ENCODE measurements at regions not wholly inside any gene's neighbourhood (a gene's known extent, or its start where the extent isn't known, plus 50 kb on each side); places are given as distances from the start of the nearest gene placed in this dataset.

DNA sequence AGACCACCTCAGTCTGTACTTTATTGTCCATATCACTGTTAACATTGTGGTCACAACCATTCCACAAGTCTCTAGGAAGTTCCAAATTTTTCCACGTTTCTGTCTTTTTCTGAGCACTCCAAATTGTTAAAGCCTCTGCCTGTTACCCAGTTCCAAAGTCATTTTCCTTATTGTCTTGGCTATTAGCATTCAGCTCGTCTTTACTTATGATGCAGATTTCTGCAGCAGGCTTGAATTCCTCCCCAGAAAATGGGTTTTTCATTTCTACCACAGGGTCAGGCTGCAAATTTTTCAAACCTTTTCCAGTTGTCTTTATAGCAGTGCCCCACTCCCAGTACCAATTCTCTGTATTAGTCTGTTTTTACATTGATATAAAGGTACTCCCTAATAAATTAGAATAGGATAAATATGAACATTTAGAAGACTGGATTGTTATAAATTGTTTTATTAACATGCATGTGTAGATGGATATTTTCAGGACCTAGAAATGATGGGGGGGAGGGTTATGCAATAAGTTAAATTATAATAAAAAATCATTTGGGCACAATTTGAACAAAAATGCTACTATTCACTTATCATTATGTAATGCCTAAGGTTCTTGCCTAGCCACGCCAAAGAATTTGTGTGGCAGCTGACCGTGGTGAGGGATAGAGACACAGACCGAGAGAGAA is 595.3 kb upstream of the ADGRB3 start:
- no peak for TF ChIP-seq EZH2 (IDR thresholded peaks at IDR 0.05; ENCODE audit: borderline replicate concordance, low read depth, low read length, severe bottlenecking)
- TF ChIP-seq, protein P1, sequence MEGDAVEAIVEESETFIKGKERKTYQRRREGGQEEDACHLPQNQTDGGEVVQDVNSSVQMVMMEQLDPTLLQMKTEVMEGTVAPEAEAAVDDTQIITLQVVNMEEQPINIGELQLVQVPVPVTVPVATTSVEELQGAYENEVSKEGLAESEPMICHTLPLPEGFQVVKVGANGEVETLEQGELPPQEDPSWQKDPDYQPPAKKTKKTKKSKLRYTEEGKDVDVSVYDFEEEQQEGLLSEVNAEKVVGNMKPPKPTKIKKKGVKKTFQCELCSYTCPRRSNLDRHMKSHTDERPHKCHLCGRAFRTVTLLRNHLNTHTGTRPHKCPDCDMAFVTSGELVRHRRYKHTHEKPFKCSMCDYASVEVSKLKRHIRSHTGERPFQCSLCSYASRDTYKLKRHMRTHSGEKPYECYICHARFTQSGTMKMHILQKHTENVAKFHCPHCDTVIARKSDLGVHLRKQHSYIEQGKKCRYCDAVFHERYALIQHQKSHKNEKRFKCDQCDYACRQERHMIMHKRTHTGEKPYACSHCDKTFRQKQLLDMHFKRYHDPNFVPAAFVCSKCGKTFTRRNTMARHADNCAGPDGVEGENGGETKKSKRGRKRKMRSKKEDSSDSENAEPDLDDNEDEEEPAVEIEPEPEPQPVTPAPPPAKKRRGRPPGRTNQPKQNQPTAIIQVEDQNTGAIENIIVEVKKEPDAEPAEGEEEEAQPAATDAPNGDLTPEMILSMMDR (IDR thresholded peaks at IDR 0.05; ENCODE audit: borderline replicate concordance, extremely low read depth, low read length, poor library complexity, severe bottlenecking), result no peak
- Histone ChIP-seq H3K27me3 (ENCODE audit: insufficient read depth, low read length, poor library complexity) (no peaks in the 10 kb centered on the region), H4K20me1 (ENCODE audit: insufficient read depth, low read length) (no peaks in the 10 kb centered on the region), H3K4me1 (ENCODE audit: insufficient read depth, low read length) (no peaks in the 10 kb centered on the region), H3K9ac (ENCODE audit: low read depth, low read length) (no peak overlapping the region), H3K4me3 (ENCODE audit: low read depth in 1 of 2, low read length in 2 of 2) (no peak overlapping the region), H3K4me2 (ENCODE audit: insufficient read depth, low read length) (no peak overlapping the region), H3K36me3 (ENCODE audit: insufficient read depth, low read length) (no peaks in the 10 kb centered on the region), H2AFZ (ENCODE audit: low read depth, low read length) (no peak overlapping the region), H3K79me2 (ENCODE audit: insufficient read depth, low read length) (no peaks in the 10 kb centered on the region), H3K9me3 (ENCODE audit: insufficient read depth, low read length, severe bottlenecking) (no peaks in the 10 kb centered on the region), H3K27ac (ENCODE audit: low read length) (no peak overlapping the region)
- DNase-seq (no peak), ATAC-seq (ENCODE audit: insufficient read depth, low read depth) (no peak)

DNA sequence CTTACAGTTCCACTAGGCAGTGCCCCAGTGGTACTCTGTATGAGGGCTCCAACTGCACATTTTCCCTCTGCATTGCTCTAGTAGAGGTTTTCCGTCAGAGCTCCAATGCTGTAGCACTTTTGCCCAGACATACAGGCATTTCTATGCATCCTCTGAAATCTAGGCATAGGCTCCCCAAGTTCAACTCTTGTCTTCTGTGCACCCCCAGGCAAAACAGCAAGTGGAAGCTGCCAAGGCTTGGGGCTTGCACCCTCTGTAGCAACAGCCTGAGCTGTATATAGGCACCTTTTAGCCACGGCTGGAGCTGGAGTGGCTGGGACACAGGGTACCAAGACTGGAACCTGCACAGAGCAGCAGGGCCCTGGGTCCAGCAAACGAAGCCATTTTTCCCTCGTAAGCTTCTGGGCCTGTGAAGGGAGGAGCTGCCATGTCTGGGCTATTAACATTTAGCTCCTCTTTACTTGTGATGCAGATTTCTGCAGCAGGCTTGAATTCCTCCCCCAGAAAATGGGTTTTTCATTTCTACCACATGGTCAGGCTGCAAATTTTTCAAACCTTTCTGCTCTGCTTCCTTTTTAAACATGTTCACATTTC is 596.2 kb upstream of the ADGRB3 start:
- H3K79me2 ChIP-seq (ENCODE audit: insufficient read depth, low read length), result no peaks in the 10 kb centered on the region
- H3K27ac ChIP-seq (ENCODE audit: low read length), result no peak overlapping the region
- no peaks in the 10 kb centered on the region for H4K20me1 ChIP-seq (ENCODE audit: insufficient read depth, low read length)
- H3K4me2 ChIP-seq (ENCODE audit: insufficient read depth, low read length), result no peak overlapping the region
- ATAC-seq (ENCODE audit: insufficient read depth, low read depth), result no peak
- H3K4me3 ChIP-seq (ENCODE audit: low read depth in 1 of 2, low read length in 2 of 2), result no peak overlapping the region
- H3K9me3 ChIP-seq (ENCODE audit: insufficient read depth, low read length, severe bottlenecking), result no peaks in the 10 kb centered on the region
- no peak overlapping the region for H2AFZ ChIP-seq (ENCODE audit: low read depth, low read length)
- no peak for TF ChIP-seq EZH2 (IDR thresholded peaks at IDR 0.05; ENCODE audit: borderline replicate concordance, low read depth, low read length, severe bottlenecking)
- TF ChIP-seq, protein P1 (IDR thresholded peaks at IDR 0.05; ENCODE audit: borderline replicate concordance, extremely low read depth, low read length, poor library complexity, severe bottlenecking), result no peak
- no peak for DNase-seq
- no peaks in the 10 kb centered on the region for H3K36me3 ChIP-seq (ENCODE audit: insufficient read depth, low read length)
- no peak overlapping the region for H3K9ac ChIP-seq (ENCODE audit: low read depth, low read length)
- no peaks in the 10 kb centered on the region for H3K27me3 ChIP-seq (ENCODE audit: insufficient read depth, low read length, poor library complexity)
- no peaks in the 10 kb centered on the region for H3K4me1 ChIP-seq (ENCODE audit: insufficient read depth, low read length)

DNA sequence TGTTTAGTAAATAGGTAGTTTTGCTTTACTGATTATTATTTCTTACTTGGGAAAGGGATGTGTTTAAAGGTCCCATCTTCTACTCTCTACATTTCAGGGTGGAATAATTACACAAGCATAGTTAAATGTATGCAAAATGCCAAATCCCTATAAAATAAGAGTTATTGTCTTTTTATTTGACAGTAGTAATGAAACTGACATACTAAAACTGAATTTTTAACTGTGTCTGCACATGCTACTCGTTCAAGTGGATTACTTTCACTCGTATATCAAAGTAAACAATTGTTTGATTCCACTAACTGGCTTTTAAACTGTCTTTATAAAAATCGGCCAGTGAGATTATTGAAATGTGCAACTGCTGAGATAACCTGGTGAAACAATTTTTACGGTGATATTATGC is 602.9 kb upstream of the ADGRB3 start:
- no peaks in the 10 kb centered on the region for H4K20me1 ChIP-seq (ENCODE audit: insufficient read depth, low read length)
- DNase-seq (no peak), ATAC-seq (ENCODE audit: insufficient read depth, low read depth) (no peak)
- no peaks in the 10 kb centered on the region for H3K27me3 ChIP-seq (ENCODE audit: insufficient read depth, low read length, poor library complexity)
- no peak overlapping the region for H3K9ac ChIP-seq (ENCODE audit: low read depth, low read length)
- H3K4me3 ChIP-seq (ENCODE audit: low read depth in 1 of 2, low read length in 2 of 2), result no peak overlapping the region
- H3K4me1 ChIP-seq (ENCODE audit: insufficient read depth, low read length), result no peaks in the 10 kb centered on the region
- TF ChIP-seq, protein P1 (IDR thresholded peaks at IDR 0.05; ENCODE audit: borderline replicate concordance, extremely low read depth, low read length, poor library complexity, severe bottlenecking), result no peak
- no peak for TF ChIP-seq EZH2 (IDR thresholded peaks at IDR 0.05; ENCODE audit: borderline replicate concordance, low read depth, low read length, severe bottlenecking)
- H3K9me3 ChIP-seq (ENCODE audit: insufficient read depth, low read length, severe bottlenecking), result no peaks in the 10 kb centered on the region
- H3K36me3 ChIP-seq (ENCODE audit: insufficient read depth, low read length), result no peaks in the 10 kb centered on the region
- no peak overlapping the region for H2AFZ ChIP-seq (ENCODE audit: low read depth, low read length)
- no peak overlapping the region for H3K27ac ChIP-seq (ENCODE audit: low read length)
- no peak overlapping the region for H3K4me2 ChIP-seq (ENCODE audit: insufficient read depth, low read length)
- no peaks in the 10 kb centered on the region for H3K79me2 ChIP-seq (ENCODE audit: insufficient read depth, low read length)
